GM12865 (cell line): ENCODE measurements at regions not wholly inside any gene's neighbourhood (a gene's known extent, or its start where the extent isn't known, plus 50 kb on each side); places are given as distances from the start of the nearest gene placed in this dataset.

Source experiments
- DNase-seq: peaks from one replicate; pipeline ENCODE4 v3.0.0; 2010; ENCODE audit warnings: low read depth
- H3K4me3 ChIP-seq: 2 replicates; pipeline ENCODE4 v1.5.1; 2011; ENCODE audit warnings: mild to moderate bottlenecking, low read depth, low read length, control low read depth
- TF ChIP-seq, protein P1 (sequence below): IDR thresholded peaks from 2 replicates; pipeline ENCODE4 v1.5.1; 2011; ENCODE audit warnings: low read length, control low read depth, low read depth, inconsistent platforms; ENCODE audit not compliant: insufficient read depth; ENCODE audit errors: missing control alignments

GRCh38 chr2:16394986-16395550, 270.6 kb downstream of the CYRIA start:
- no peak overlapping the region for H3K4me3 ChIP-seq
- no peak for DNase-seq
- TF ChIP-seq, protein P1, sequence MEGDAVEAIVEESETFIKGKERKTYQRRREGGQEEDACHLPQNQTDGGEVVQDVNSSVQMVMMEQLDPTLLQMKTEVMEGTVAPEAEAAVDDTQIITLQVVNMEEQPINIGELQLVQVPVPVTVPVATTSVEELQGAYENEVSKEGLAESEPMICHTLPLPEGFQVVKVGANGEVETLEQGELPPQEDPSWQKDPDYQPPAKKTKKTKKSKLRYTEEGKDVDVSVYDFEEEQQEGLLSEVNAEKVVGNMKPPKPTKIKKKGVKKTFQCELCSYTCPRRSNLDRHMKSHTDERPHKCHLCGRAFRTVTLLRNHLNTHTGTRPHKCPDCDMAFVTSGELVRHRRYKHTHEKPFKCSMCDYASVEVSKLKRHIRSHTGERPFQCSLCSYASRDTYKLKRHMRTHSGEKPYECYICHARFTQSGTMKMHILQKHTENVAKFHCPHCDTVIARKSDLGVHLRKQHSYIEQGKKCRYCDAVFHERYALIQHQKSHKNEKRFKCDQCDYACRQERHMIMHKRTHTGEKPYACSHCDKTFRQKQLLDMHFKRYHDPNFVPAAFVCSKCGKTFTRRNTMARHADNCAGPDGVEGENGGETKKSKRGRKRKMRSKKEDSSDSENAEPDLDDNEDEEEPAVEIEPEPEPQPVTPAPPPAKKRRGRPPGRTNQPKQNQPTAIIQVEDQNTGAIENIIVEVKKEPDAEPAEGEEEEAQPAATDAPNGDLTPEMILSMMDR: no peak

- H3K4me3 ChIP-seq: no peak overlapping the region
- TF ChIP-seq, protein P1: no peak
- DNase-seq: no peak
These were observed 271.3 kb downstream of the CYRIA start for GRCh38 chr2:16394072-16394985.

- TF ChIP-seq, protein P1: no peak
- no peak overlapping the region for H3K4me3 ChIP-seq
- DNase-seq: no peak
These were observed 272.0 kb downstream of the CYRIA start for GRCh38 chr2:16393500-16394071.

GRCh38 chr2:16392647-16393499, 272.8 kb downstream of the CYRIA start:
- DNase-seq: no peak
- H3K4me3 ChIP-seq: no peak overlapping the region
- TF ChIP-seq, protein P1: no peak

- DNase-seq: no peak
- no peak overlapping the region for H3K4me3 ChIP-seq
- TF ChIP-seq, protein P1: no peak
These were observed 273.6 kb downstream of the CYRIA start for GRCh38 chr2:16391986-16392385.

- no peak overlapping the region for H3K4me3 ChIP-seq
- no peak for DNase-seq
- TF ChIP-seq, protein P1: no peak
These were observed 275.1 kb downstream of the CYRIA start for GRCh38 chr2:16390561-16390960.
